Endothelial cell of umbilical vein (primary cell): ENCODE measurements at regions not wholly inside any gene's neighbourhood (a gene's known extent, or its start where the extent isn't known, plus 50 kb on each side); places are given as distances from the start of the nearest gene placed in this dataset.

Source experiments
- BruUV-seq: library from RNA; stranded (reverse); fragments of 400-500 nt; replicated peaks from 2 replicates; lab custom pipeline; 2021; lab: Mats Ljungman, UMichigan
- CTCF ChIA-PET: fragments of 300-600, 350-600 bp; sonication (Branson Sonifier 250); formaldehyde crosslinking; loops from one replicate; lab custom pipeline; 2021; ENCODE audit warnings: antibody characterized with exemption, inconsistent platforms; lab: Charles Lee
- POLR2A ChIA-PET: fragments of 300-600, 350-600 bp; sonication (Branson Sonifier 250); formaldehyde crosslinking; loops from one replicate; lab custom pipeline; 2021; ENCODE audit warnings: antibody characterized with exemption, inconsistent platforms; lab: Charles Lee
- DNase-seq: peaks from one replicate; pipeline ENCODE4 v3.0.0-alpha.2; 2011; ENCODE audit warnings: low read depth, low spot score
- FAIRE-seq: peaks from 2 replicates; lab custom pipeline; 2011; peaks lifted over from hg19 to GRCh38; lab: Jason Lieb, UNC
- H2AFZ ChIP-seq: 2 replicates; pipeline ENCODE4 v1.6.0; 2012; ENCODE audit warnings: low read depth, low read length, control low read depth, inconsistent platforms
- H3K27ac ChIP-seq: 2 replicates; pipeline ENCODE4 v1.5.1; 2011; ENCODE audit warnings: low read depth, mild to moderate bottlenecking, control low read depth, low read length, moderate library complexity; ENCODE audit not compliant: insufficient read depth
- H3K27me3 ChIP-seq, 2 experiments: 2 replicates each; pipeline versions ENCODE4 v1.6.0 to v1.6.1; 2011; ENCODE audit warnings: low read length in 2 of 2, mixed read lengths in 1 of 2; ENCODE audit not compliant: control insufficient read depth in 2 of 2, insufficient read depth in 2 of 2
- H3K36me3 ChIP-seq, 2 experiments: 2 replicates in 1 of 2; 3 replicates in 1 of 2; pipeline ENCODE4 v1.5.1; 2011; ENCODE audit warnings: low read length in 2 of 2, mild to moderate bottlenecking in 1 of 2, moderate library complexity in 1 of 2; ENCODE audit not compliant: control insufficient read depth in 2 of 2, insufficient read depth in 2 of 2; ENCODE audit errors: extremely low read depth in 1 of 2
- H3K4me1 ChIP-seq: 3 replicates; pipeline ENCODE4 v1.5.1; 2011; ENCODE audit warnings: mild to moderate bottlenecking, low read length; ENCODE audit not compliant: control insufficient read depth, insufficient read depth; ENCODE audit errors: extremely low read depth
- H3K4me2 ChIP-seq: 2 replicates; pipeline ENCODE4 v1.6.1; 2011; ENCODE audit warnings: low read length, control low read depth, mixed read lengths; ENCODE audit not compliant: insufficient read depth
- H3K4me3 ChIP-seq, 3 experiments: fragments of 200-600 bp in 1 of 3; sonication (generic), shearing (Covaris generic) in 1 of 3; replicated peaks in 1 of 3; 2 replicates each; pipeline ENCODE4 v1.5.1; 2011 to 2016; ENCODE audit warnings: control low read depth in 3 of 3, low read length in 3 of 3, mild to moderate bottlenecking in 2 of 3, inconsistent platforms in 1 of 3, low read depth in 1 of 3, moderate library complexity in 1 of 3; ENCODE audit not compliant: insufficient read depth in 1 of 3
- H3K79me2 ChIP-seq: 2 replicates; pipeline ENCODE4 v1.6.0; 2012; ENCODE audit warnings: low read length, inconsistent platforms; ENCODE audit not compliant: control insufficient read depth, insufficient read depth
- H3K9ac ChIP-seq: replicated peaks from 2 replicates; pipeline ENCODE3; 2011; ENCODE audit warnings: low read length, control low read depth; ENCODE audit not compliant: insufficient read depth; ENCODE audit errors: extremely low read depth
- H3K9me1 ChIP-seq: replicated peaks from 3 replicates; pipeline ENCODE4 v1.6.0; 2011; ENCODE audit warnings: mild to moderate bottlenecking, low read length; ENCODE audit not compliant: control insufficient read depth, insufficient read depth; ENCODE audit errors: extremely low read depth
- H3K9me3 ChIP-seq: replicated peaks from 2 replicates; pipeline ENCODE4 v1.5.1; 2012; ENCODE audit warnings: low read length, inconsistent platforms; ENCODE audit not compliant: control insufficient read depth, insufficient read depth
- H4K20me1 ChIP-seq: replicated peaks from 2 replicates; pipeline ENCODE3; 2011; ENCODE audit warnings: mild to moderate bottlenecking, low read length; ENCODE audit not compliant: control insufficient read depth, insufficient read depth; ENCODE audit errors: extremely low read depth
- EZH2 ChIP-seq: IDR thresholded peaks from 2 replicates; pipeline ENCODE4 v1.6.1; 2012; ENCODE audit warnings: borderline replicate concordance, low read depth, mild to moderate bottlenecking, moderate library complexity, low read length, inconsistent platforms; ENCODE audit not compliant: severe bottlenecking
- FOS ChIP-seq: IDR thresholded peaks from 2 replicates; pipeline ENCODE4 v1.6.1; 2011; ENCODE audit warnings: mild to moderate bottlenecking, low read length, moderate library complexity, borderline replicate concordance; ENCODE audit not compliant: insufficient read depth
- GATA2 ChIP-seq: IDR thresholded peaks from 2 replicates; pipeline ENCODE4 v1.7.0; 2011; ENCODE audit warnings: low read depth, mild to moderate bottlenecking, moderate library complexity, mixed read lengths, low read length; ENCODE audit not compliant: insufficient read length, insufficient read depth
- JUN ChIP-seq: IDR thresholded peaks from 2 replicates; pipeline ENCODE4 v1.6.1; 2011; ENCODE audit warnings: borderline replicate concordance, low read depth; ENCODE audit not compliant: insufficient read length, insufficient read depth
- MYC ChIP-seq: IDR thresholded peaks from one replicate; pipeline ENCODE4 v1.6.1; 2011; ENCODE audit warnings: mild to moderate bottlenecking, low read depth, low read length
- POLR2A ChIP-seq: IDR thresholded peaks from 2 replicates; pipeline ENCODE4 v1.6.1; 2012; ENCODE audit warnings: low read depth, mild to moderate bottlenecking, control low read depth, low read length
- POLR2AphosphoS5 ChIP-seq: IDR thresholded peaks from 2 replicates; pipeline ENCODE4 v1.6.1; 2012; ENCODE audit warnings: low read depth, mild to moderate bottlenecking, control low read depth, low read length, moderate library complexity; ENCODE audit not compliant: insufficient read depth
- dilution Hi-C: fragments of 300-500 bp; cut with MboI; formaldehyde crosslinking; loops from one replicate; pipeline ENCODE4 v1.15.0; 2019; ENCODE audit warnings: low sequenced_read_pairs; ENCODE audit not compliant: extremely low pct_ligation_motif_present
- intact Hi-C: fragments of 100-400 bp; cut with micrococcal nuclease; formaldehyde crosslinking; loops from one replicate; pipeline ENCODE4 v1.10.0; 2022
- TF ChIP-seq, protein P1 (sequence below), 2 donors: IDR thresholded peaks; 1 replicate in 1 of 2; 2 replicates in 1 of 2; pipeline ENCODE4 v1.5.1; 2011; ENCODE audit warnings: low read length in 2 of 2, mild to moderate bottlenecking in 2 of 2, moderate library complexity in 2 of 2, control low read depth in 1 of 2, inconsistent platforms in 1 of 2, low read depth in 1 of 2; ENCODE audit not compliant: insufficient read depth in 1 of 2; ENCODE audit errors: extremely low read depth in 1 of 2
- TF ChIP-seq, protein P2 (sequence below): IDR thresholded peaks from 2 replicates; pipeline ENCODE4 v1.6.1; 2011; ENCODE audit not compliant: insufficient read depth, insufficient read length

DNA sequence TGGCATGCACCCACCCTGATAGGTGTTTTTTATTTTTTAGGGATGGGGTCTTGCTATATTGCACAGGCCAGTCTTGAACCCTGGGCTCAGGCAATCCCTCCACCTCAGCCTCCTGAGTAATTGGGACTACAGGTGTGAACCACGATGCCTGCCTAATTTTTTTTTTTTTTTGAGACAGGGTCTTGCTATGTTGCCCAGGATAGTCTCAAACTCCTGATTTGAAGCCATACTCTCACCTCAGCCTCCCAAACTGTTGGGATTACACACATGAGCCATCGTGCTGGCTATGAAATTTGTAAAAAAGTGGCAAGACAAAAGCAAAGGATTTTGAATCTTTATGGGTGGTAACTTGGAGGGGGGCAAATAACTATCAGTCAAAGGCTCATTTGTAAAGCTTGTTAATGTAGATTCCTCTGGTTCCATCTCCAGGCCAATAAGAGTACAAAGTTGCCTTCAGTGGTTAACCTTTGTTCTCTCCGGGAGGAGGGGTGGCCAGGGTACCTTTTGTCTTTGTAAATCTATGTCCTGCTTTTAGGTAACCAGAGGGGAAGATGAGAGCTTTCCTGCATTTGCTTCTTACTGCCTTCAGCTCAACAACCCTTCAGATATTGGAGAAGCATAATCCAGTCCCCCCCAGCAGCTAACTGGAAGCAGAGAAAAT lies 372.0 kb upstream of the JARID2 start:
- no peak overlapping the region for H3K27ac ChIP-seq
- DNase-seq (no peak), FAIRE-seq (no peak)
- ChIA-PET POLR2A (no interaction called here), CTCF (no interaction called here)
- H3K9ac ChIP-seq, result no peak overlapping the region
- H3K4me1 ChIP-seq, result peaks cover 16% of the 10 kb centered on the region
- H4K20me1 ChIP-seq, result no peaks in the 10 kb centered on the region
- H3K4me2 ChIP-seq, result no peak overlapping the region
- intact Hi-C loops (loop anchor here (10.0 kb wide), 1 partner anchor 571 kb away; no protein-coding TSS in a partner anchor), dilution Hi-C loops (no loop called here)
- H3K9me1 ChIP-seq, result no peaks in the 10 kb centered on the region
- H3K36me3 ChIP-seq, result no peaks in the 10 kb centered on the region
- H3K9me3 ChIP-seq, result no peaks in the 10 kb centered on the region
- H3K79me2 ChIP-seq, result no peaks in the 10 kb centered on the region
- TF ChIP-seq, protein P1, sequence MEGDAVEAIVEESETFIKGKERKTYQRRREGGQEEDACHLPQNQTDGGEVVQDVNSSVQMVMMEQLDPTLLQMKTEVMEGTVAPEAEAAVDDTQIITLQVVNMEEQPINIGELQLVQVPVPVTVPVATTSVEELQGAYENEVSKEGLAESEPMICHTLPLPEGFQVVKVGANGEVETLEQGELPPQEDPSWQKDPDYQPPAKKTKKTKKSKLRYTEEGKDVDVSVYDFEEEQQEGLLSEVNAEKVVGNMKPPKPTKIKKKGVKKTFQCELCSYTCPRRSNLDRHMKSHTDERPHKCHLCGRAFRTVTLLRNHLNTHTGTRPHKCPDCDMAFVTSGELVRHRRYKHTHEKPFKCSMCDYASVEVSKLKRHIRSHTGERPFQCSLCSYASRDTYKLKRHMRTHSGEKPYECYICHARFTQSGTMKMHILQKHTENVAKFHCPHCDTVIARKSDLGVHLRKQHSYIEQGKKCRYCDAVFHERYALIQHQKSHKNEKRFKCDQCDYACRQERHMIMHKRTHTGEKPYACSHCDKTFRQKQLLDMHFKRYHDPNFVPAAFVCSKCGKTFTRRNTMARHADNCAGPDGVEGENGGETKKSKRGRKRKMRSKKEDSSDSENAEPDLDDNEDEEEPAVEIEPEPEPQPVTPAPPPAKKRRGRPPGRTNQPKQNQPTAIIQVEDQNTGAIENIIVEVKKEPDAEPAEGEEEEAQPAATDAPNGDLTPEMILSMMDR (IDR thresholded peaks at IDR 0.05; ENCODE audit: extremely low read depth in 1 of 2, insufficient read depth in 1 of 2, low read depth in 1 of 2, low read length in 2 of 2), result no peak
- TF ChIP-seq GATA2, result no peak
- TF ChIP-seq JUN, result no peak
- TF ChIP-seq, protein P2, sequence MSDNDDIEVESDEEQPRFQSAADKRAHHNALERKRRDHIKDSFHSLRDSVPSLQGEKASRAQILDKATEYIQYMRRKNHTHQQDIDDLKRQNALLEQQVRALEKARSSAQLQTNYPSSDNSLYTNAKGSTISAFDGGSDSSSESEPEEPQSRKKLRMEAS, result no peak
- TF ChIP-seq MYC, result no peak
- no peak for TF ChIP-seq POLR2A
- no peak for TF ChIP-seq POLR2AphosphoS5
- no peak for TF ChIP-seq EZH2
- TF ChIP-seq FOS, result no peak
- BruUV-seq, result no TSS peak
- no peak overlapping the region for H2AFZ ChIP-seq
- H3K27me3 ChIP-seq, result peaks cover 0 to 3% of the 10 kb centered on the region in 2 experiments
- no peak overlapping the region for H3K4me3 ChIP-seq
